ENCODE measurements at regions not wholly inside any gene's neighbourhood (a gene's known extent, or its start where the extent isn't known, plus 50 kb on each side); places are given as distances from the start of the nearest gene placed in this dataset.

- TF ChIP-seq CTCF (IDR thresholded peaks at IDR 0.05; ENCODE audit: low read depth, low read length) (no peak), EZH2phosphoT487 (IDR thresholded peaks at IDR 0.05; ENCODE audit: low read depth) (no peak)
These were observed 177.7 kb upstream of the CIBAR2 start for GRCh38 chr16:85289760-85290625.
